HTR-8/SVneo (cell line): ENCODE measurements at regions not wholly inside any gene's neighbourhood (a gene's known extent, or its start where the extent isn't known, plus 50 kb on each side); places are given as distances from the start of the nearest gene placed in this dataset.

ENCODE experiments used
- DNase-seq: peaks from one replicate; pipeline ENCODE4 v3.0.0; 2011; ENCODE audit warnings: low spot score, mixed read lengths; ENCODE audit not compliant: insufficient read length
- FAIRE-seq: peaks from 2 replicates; lab custom pipeline; 2011; peaks lifted over from hg19 to GRCh38; lab: Jason Lieb, UNC

DNA sequence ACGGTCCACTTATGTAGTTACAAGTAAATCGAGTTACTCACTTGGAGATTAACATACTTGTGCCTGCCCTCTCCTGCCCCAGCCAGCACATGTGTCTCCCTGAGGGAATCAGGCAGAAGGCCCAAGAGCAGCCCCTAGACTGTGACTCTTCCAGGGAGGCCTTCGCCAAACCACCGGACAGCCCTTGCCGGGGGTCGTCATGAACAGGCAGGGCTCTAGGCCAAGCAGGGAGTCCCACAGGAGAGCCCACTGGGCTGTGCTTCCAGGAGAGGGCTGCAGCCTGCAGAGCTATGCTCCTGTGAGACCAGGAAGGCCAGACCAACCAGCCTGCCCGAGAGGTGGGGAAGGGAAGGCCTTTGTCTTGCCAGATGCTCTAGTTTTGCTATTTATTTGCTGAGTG is 283.3 kb downstream of the FOXO1 start:
- FAIRE-seq = no peak

DNA sequence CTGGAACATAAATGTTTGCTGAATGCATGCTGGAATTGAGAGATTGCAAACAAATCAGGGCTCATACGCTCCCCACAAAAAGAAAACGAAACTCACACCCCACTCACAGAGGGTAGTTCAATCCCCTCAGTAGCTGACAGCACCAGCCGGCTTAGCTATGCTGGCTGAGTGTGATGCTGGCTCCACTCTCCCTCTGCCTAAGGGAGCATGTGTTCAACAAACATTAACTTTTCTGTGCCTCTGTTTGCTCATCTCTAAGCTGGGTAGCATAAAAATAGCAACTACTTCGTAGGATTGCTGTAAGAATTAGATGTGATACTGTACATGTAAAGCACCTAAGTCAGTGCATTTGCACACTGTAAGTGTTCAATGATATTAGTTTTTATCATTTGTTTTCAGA is 282.6 kb downstream of the FOXO1 start:
- DNase-seq (no peak), FAIRE-seq (no peak)

More for the DNA sequence above, 283.3 kb downstream of the FOXO1 start:
- no peak for DNase-seq

DNA sequence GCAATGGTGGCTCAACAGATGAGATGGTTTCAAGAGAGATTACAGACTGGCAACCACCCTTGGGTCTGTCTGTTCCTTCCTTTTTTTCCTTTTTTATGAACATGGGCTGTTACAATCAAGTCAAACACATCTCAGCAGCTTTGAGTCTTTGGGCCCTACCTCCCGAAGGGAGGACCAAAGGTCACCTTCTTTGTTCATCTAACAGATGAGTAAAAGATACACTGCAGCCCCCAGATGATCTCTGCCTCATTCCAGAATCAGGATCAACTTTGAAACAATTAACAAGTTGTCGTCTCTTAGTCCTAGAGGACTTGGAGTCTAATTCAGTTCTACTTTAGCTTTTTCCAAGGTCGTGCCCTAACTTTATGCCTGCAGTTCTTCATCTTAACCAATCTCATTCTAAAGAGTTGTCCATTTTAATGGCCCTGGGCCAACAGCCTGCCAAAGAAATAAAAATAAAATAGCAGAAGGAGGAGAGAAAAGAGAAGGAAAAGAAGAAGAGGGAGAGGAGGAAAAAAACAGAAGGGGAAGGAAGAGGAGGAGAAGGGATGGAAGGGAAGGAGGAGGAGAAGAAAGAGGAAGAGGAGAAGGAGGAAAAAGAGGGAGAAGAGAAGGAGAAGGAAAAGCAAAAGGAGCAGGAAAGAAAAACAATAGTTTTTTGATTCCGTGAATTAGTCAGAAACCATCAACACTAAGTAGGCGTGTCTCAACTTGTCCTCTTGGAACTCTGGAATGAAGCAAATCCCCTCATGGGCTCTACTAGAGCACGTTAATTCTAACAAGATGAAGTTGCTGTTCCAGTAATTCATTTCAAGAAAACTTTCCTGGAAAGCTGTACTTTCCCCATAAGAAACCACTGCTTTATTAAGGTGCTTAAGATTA is 281.2 kb downstream of the FOXO1 start:
- DNase-seq = peak; percentile 8
- no peak for FAIRE-seq

DNA sequence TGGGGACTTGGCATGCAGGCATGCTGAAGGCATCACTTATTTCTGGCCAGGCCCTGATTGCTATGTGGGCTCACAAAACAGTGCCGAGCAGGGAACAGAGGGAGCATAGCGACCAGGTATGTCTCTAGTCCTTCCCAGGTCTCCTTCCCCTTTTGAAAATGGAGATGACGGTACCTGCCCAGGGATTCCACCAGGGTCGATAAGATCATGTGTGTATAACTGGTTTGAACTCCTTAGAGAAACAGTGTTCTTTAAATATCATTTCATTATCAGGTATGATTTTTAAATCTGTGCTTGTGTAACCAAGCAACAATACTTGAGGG is 280.6 kb downstream of the FOXO1 start:
- DNase-seq = no peak
- FAIRE-seq = no peak

DNA sequence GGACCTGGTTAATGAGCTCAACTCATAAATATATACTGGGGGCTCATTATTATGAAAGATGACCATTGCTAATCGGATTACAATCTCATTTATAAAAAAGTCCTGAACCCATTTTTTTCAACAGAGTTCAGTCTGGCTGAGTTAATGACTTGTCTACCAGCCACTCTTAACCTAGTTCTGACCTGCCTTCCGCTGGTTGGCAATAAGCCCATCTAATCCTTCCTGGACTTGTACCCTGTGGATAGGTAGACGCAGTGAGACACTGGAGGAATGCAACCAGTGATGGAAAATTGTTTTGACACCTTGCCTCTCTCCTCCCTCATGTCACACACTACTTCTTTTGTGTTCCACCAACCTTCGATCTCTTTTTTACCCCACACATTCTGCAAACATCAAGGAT is 279.9 kb downstream of the FOXO1 start:
- DNase-seq (no peak), FAIRE-seq (no peak)

DNA sequence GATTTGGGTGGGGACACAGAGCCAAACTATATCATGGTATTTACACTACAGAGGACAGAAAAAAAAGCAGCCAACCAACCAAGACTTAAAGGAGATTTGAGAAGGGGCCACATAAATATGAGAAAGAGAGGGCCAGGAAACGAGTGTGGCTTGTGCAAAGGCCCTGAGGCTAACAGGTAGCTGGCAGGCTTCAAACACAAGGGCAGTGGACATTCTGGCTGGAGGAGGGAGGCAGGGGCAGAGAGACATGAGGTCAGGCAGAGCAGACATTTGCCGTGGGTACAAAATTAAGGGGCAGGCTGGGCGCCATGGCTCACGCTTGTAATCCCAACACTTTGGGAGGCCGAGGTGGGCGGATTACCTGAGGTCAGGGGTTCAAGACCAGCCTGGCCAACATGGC is 278.7 kb downstream of the FOXO1 start:
- FAIRE-seq (no peak), DNase-seq (no peak)

DNA sequence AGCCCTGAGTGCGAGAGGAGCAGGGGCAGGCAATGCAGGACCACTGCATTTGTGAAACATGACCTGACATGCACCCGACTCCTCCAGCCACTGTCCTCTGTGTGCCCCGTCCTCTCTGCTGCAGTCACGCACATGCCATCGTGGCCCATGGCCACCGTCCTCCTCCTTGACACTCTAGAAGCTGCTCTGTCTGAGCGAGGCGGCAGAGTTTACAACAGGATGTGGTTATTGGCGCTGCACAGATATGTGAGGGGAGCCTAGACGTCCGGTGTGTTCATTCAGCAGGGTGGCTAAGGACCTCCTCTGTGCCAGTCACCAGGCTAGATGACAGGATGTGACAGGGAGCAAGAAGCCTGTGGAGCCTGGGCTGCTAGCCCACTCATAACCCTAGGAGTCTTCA is 277.8 kb downstream of the FOXO1 start:
- FAIRE-seq = no peak
- DNase-seq = no peak

DNA sequence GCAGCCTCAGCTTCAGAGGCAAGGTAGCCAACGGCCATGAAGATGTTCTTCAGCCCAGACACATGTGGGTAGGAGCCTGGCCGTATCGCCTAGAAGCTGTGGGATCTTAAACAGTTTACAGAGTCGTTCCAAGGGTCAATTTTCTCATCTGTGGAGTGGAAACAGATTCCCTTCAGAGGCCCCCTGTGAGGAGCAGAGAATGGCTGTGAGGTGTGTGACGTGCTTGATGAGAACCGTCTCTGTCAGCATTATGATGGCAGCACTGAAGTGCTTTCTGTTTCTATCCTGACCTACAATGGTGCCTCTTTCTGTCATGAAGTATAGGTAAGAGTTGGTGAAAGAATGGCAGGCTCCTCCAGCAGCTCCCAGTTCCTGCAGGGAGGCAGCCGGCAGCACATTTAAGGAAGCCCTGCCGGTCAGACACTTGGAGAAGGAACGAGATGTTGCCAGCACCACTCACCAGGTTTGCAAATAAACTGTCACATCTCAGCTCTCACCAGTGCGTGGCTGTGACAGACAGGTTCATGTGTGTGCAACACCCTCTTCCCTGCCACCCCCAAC is 277.3 kb downstream of the FOXO1 start:
- FAIRE-seq (no peak), DNase-seq (no peak)

DNA sequence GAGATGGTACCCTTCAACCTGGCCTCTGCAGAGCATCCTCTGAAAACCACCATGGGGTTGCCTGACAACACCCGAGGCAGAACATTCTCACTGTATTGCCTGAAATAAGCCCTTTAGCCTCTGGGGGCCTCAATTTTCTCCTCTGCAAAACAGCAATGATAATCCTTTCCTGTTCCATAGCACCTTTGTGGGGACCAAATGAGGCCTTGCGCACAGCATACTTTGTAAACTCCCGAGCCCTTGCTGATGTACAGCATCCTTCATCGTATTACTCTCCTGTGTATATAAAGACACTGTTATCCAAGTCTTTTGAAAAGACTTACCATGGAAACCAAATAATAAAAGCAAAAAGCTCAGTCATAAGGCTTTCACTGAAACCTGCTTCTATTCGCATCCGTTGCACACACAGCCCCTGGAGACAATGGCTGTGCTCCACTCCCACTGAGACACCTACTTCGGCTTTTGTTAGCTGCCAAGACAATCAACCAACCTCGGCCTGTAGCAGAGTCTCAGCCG is 276.0 kb downstream of the FOXO1 start:
- FAIRE-seq (no peak), DNase-seq (no peak)

DNA sequence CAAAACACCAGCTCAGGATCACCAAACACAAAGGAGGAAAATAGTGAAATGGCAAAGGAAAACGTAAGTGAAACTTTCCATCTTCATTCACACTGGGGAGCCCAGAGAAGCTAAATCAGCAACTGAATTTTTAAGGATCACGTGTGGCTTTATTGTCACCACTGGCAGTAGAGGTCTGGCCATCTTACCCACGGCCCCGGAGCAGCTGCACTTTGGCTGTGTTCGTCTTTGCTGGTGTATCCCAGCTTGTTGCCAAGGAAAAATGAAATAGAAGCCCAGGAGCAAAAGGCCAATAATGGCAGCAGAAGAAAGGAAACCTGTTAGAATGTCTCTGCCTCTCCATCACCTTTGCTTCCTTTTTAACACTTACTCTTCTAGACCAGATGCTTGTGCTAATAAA is 274.7 kb downstream of the FOXO1 start:
- FAIRE-seq (no peak), DNase-seq (no peak)

DNA sequence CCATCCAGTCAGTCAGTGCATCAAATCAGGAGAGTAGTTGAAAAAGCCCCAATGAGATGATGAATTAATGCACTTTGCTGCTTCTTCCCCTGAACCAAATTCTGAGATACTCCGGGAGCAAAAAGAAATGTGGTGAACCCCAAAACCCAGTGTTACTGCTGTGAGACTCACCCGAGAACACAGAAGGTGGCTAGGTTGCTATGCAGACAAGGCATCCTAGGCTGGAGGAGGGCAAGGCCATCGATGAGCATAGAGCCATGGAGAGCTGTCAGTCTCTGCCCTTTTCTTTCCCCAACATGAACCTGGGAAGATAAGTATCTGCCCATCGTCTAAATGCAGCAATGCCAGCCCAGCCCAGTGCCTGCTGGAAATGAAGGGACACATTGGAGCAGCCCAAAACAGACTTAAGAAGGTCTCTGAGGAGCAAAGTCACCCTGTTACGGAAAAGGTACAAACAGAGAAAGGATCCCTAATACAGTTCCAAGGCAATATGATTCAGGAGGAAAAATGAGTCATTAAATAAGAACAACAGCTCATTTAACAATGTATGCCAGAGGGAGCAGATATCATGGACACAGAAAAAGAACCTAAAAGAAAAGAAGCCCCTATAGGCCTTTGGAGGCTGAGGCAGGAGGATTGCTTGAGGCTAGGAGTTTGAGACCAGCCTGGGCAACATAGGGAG is 272.0 kb downstream of the FOXO1 start:
- FAIRE-seq = no peak

DNA sequence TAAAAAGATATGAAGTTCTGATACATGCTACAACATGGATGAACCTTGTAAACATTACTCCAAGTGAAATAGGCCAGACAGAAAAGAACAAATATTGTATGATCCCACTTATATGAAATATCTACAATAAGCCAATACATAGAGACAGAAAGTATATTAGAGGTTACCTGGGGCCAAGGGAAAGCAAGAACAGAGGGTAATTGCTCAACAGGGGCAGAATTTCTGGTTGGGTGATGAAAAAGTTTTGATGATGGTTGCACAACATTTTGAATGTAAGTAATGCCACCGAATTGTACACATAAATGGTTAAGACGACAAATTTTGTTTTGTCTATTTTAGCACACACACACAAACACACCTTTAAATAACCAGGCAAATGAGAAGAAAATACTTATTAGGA is 268.4 kb downstream of the FOXO1 start:
- no peak for DNase-seq
- FAIRE-seq = no peak

More for the DNA sequence above, 272.0 kb downstream of the FOXO1 start:
- no peak for DNase-seq

DNA sequence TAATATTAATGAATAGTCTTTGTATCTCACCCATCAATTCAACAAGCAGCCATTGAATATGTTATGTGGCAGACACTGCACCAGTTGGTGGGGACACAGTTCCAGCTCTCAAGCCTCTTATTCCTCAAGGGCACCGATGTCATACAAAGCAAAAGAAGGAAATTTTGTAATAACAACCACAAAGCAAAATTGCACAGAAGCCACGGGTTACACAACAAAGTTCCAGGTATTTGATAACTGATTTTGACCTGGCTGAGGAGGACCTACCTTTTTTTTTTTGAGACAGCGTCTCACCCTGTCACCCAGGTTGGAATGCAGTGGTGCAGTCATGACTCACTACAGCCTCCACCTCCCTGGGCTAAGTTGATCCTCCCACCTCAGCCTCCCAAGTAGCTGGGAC is 266.7 kb downstream of the FOXO1 start:
- FAIRE-seq (no peak), DNase-seq (no peak)

DNA sequence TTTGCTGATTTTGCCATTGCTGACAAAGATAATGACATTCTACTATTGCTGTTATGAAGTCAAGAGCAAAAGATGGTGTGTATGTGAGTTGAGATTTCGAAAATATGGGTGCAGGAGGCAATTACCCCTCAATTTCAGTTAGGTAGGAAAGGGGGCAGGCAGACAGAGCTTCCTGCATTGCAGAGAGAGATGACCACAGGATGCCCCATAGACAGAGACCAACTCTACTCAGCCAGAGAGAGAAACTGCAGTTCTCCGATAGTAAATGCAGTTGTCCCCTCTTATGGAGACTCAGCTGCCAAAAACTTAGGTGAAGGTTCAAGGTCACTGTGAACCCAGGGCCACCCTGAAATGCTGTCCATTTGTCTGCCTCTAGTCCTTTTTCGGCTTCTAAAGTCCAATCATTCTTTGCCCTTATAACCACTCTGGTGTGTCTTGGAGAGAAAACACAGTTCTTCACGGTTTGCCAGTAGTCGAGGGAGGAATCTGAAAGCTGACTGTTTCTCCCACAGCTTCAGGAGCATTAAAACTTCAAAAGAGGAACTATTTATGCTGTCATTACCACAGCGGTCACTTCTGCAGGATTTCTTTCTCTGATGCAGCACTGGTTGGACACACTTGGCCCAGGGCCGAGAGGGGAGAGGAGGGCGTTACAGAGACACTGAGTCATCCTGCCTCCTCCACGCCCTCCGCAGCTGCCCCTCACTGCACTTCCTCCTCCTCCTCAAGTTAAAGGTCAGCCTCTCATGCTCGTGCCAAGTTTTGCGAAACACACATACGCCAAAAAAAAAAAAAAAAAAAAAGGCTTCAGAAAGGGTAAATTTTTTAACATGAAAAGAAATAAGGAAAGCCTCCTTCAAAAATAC is 264.3 kb downstream of the FOXO1 start:
- FAIRE-seq (no peak), DNase-seq (peak; percentile 69)

DNA sequence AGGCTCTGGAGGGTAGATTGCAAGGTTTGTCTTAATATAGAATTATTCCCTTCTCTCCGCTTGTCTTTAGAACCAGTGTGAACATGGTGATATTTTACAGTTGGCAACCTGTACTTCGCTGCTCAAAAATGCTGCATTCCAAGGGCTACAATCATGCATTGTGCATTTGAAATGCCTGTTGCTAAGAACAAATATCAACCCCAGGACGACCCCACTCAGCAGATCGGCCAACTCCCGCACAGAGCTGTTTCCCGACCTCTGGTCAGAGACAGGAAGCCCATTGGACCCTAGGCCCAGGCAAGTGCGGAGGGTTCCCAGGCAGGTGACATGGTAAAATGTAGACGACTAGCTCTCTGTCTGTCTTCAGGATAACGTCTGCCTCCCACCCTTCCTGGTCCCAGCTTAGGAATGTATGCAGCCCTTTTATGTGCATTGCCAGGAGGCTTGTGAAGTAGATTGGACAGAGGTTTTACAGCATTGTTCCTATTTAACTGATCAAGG is 263.5 kb downstream of the FOXO1 start:
- FAIRE-seq = no peak
- peak; percentile 10 for DNase-seq

DNA sequence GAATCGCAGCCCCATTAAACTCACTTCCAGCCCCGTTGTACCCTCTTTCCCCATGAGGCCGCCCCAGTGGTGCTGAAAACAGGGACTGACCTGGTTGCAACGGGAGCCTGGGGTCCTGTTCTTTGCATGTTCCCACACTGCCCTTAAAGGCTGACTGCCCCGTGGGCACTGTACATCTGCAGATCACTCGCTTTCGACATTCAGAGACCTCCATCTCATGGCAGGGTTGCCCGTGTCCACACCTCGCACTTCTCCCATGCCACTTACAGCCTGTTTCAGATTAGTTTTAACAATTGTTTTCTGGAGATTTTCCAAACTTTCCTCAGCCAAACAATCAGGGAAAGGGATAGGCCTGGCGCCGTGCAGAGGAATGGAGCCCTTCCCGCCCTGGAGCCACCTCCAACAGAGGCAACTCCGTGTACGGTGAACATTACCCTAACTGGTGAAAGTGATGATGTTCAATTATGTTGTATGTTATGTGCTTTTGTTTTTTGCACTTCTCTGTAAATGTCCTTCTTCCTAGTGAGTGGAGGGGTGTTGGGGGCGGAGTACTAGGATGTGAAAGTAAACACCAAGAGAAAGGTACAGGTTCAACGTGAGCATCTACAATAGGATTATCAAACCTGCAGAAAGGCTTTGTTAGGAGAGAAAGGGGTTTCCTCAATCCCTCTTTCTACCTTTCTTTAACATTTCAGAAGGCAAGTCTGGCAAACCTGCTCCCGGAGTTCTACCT is 262.8 kb downstream of the FOXO1 start:
- no peak for FAIRE-seq

DNA sequence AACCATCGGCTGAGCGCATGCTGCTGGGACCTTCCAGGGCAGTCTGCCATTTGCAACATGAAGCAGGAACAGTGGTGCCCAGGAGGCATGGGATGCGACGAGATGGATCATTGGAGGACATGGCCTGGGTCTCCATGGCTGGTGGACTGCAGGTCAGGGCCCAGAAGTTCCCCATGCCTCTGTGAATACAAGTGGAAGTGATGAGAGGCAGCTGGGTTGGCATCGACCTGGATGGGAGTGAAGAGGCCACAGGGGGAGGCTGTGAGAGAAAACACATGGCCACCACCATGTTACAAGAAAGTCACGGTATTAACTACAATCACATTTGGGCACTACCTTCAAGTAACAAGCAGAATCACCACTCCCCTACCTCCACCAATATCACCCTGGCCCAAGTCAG is 262.0 kb downstream of the FOXO1 start:
- FAIRE-seq = no peak
- DNase-seq = no peak

More for the DNA sequence above, 262.8 kb downstream of the FOXO1 start:
- no peak for DNase-seq

DNA sequence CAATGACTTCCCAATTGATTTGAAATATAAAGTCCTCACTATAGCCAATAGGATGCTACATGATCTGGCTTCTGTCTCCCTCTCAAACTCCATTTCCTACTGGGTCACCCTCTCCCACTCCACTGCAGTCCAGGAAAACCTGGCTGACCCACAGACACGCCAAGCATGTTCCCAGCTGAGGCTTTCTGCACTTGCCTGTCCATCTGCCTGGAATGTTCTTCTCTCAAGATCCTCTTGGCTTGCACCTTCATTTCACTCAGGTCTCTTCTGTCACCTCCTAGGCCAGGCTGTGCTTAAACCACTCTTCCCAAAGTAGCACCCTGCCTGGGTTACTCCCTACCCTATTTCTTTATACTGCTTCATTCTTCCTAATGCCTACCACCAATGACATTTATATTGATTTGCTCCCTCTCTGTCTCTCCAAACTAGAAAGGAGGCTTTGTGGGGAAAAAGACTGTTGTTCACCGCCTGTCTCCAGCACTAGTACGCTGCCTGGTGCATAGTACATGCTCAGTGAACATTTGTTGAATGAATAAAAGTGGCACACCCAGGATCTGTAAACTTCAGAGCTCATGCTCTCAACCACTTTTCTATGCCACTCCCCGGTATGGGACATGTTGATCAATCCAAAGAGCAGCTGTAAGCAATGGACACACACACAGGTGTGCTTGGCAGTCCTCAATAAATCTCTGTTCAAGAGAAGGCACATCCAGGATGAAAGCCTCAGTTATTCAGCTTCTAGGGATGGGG is 261.3 kb downstream of the FOXO1 start:
- FAIRE-seq = no peak
- DNase-seq = no peak
